SJSA1 (cell line): ENCODE measurements at regions not wholly inside any gene's neighbourhood (a gene's known extent, or its start where the extent isn't known, plus 50 kb on each side); places are given as distances from the start of the nearest gene placed in this dataset.
"Not testable (repeated sequence)": the region's sequence is repeated elsewhere in the genome, so short reads cannot be mapped to it uniquely, and the experiment has no call there.

Source experiments
- DNase-seq, 2 experiments: peaks; one replicate each; pipeline ENCODE4 v3.0.0-alpha.2; 2015 to 2020; ENCODE audit warnings: low spot score in 2 of 2, low read depth in 1 of 2
- H3K27ac ChIP-seq: fragments of 250-450 bp; sonication (Bioruptor Pico); 2 replicates; pipeline ENCODE4 v1.5.1; 2020; ENCODE audit warnings: mild to moderate bottlenecking, moderate library complexity
- H3K27me3 ChIP-seq: fragments of 250-450 bp; sonication (Bioruptor Pico); replicated peaks from 2 replicates; pipeline ENCODE4 v1.5.1; 2020; ENCODE audit warnings: mild to moderate bottlenecking, moderate library complexity
- H3K36me3 ChIP-seq: fragments of 250-450 bp; sonication (Bioruptor Pico); 2 replicates; pipeline ENCODE4 v1.5.1; 2020; ENCODE audit warnings: mild to moderate bottlenecking
- H3K4me1 ChIP-seq: fragments of 250-450 bp; sonication (Bioruptor Pico); replicated peaks from 2 replicates; pipeline ENCODE4 v1.6.1; 2021; ENCODE audit warnings: mild to moderate bottlenecking
- H3K4me3 ChIP-seq: fragments of 250-450 bp; sonication (Bioruptor Pico); 2 replicates; pipeline ENCODE4 v1.5.1; 2020; ENCODE audit warnings: mild to moderate bottlenecking
- H3K9me3 ChIP-seq: fragments of 250-450 bp; sonication (Bioruptor Pico); replicated peaks from 2 replicates; pipeline ENCODE4 v1.5.1; 2020; ENCODE audit warnings: mild to moderate bottlenecking

GRCh38 chr14:46147452-46147851 is 504.1 kb downstream of the RPL10L start:
- no peak for DNase-seq
- no peaks in the 10 kb centered on the region for H3K36me3 ChIP-seq

GRCh38 chr14:46147024-46147423 is 504.6 kb downstream of the RPL10L start:
- H3K27ac ChIP-seq = no peak overlapping the region
- DNase-seq = no peak

More at GRCh38 chr14:46147452-46147851, 504.1 kb downstream of the RPL10L start:
- Histone ChIP-seq H3K4me3 (no peak overlapping the region), H3K9me3 (no peaks in the 10 kb centered on the region), H3K27ac (no peak overlapping the region), H3K27me3 (no peaks in the 10 kb centered on the region), H3K4me1 (no peaks in the 10 kb centered on the region)

GRCh38 chr14:46140445-46140844 is 511.1 kb downstream of the RPL10L start:
- Histone ChIP-seq H3K4me1 (no peaks in the 10 kb centered on the region), H3K27ac (no peak overlapping the region), H3K9me3 (no peaks in the 10 kb centered on the region), H3K4me3 (no peak overlapping the region), H3K27me3 (no peaks in the 10 kb centered on the region), H3K36me3 (no peaks in the 10 kb centered on the region)
- DNase-seq = no peak

More at GRCh38 chr14:46147024-46147423, 504.6 kb downstream of the RPL10L start:
- no peaks in the 10 kb centered on the region for H3K4me1 ChIP-seq
- no peaks in the 10 kb centered on the region for H3K27me3 ChIP-seq
- H3K4me3 ChIP-seq = no peak overlapping the region
- H3K9me3 ChIP-seq = no peaks in the 10 kb centered on the region
- H3K36me3 ChIP-seq = no peaks in the 10 kb centered on the region

- Histone ChIP-seq H3K9me3 (no peaks in the 10 kb centered on the region), H3K36me3 (no peaks in the 10 kb centered on the region), H3K27ac (no peak overlapping the region)
Observed at GRCh38 chr14:46139649-46140048, 511.9 kb downstream of the RPL10L start.

GRCh38 chr14:46137786-46138185 is 513.8 kb downstream of the RPL10L start:
- Histone ChIP-seq H3K36me3 (no peaks in the 10 kb centered on the region), H3K27ac (no peak overlapping the region), H3K27me3 (no peaks in the 10 kb centered on the region), H3K9me3 (no peaks in the 10 kb centered on the region), H3K4me1 (no peaks in the 10 kb centered on the region), H3K4me3 (no peak overlapping the region)
- DNase-seq = no peak

More at GRCh38 chr14:46139649-46140048, 511.9 kb downstream of the RPL10L start:
- Histone ChIP-seq H3K27me3 (no peaks in the 10 kb centered on the region), H3K4me1 (no peaks in the 10 kb centered on the region), H3K4me3 (no peak overlapping the region)
- DNase-seq = no peak

GRCh38 chr14:46136456-46136855 is 515.1 kb downstream of the RPL10L start:
- Histone ChIP-seq H3K4me1 (no peaks in the 10 kb centered on the region), H3K27me3 (no peaks in the 10 kb centered on the region), H3K4me3 (no peak overlapping the region), H3K36me3 (no peaks in the 10 kb centered on the region), H3K9me3 (no peaks in the 10 kb centered on the region), H3K27ac (no peak overlapping the region)
- DNase-seq = no peak

GRCh38 chr14:46108228-46108627 is 543.4 kb downstream of the RPL10L start:
- no peaks in the 10 kb centered on the region for H3K36me3 ChIP-seq
- H3K9me3 ChIP-seq = no peaks in the 10 kb centered on the region
- H3K4me3 ChIP-seq = no peak overlapping the region
- no peaks in the 10 kb centered on the region for H3K4me1 ChIP-seq
- no peak overlapping the region for H3K27ac ChIP-seq
- DNase-seq = no peak
- H3K27me3 ChIP-seq = no peaks in the 10 kb centered on the region

GRCh38 chr14:46100901-46101300 is 550.7 kb downstream of the RPL10L start:
- not testable (repeated sequence) for H3K27ac ChIP-seq, H3K4me3 ChIP-seq, H3K4me1 ChIP-seq, H3K36me3 ChIP-seq, H3K27me3 ChIP-seq, DNase-seq, H3K9me3 ChIP-seq

- DNase-seq = no peak
- no peak overlapping the region for H3K4me3 ChIP-seq
Observed at GRCh38 chr14:46091819-46092218, 559.8 kb downstream of the RPL10L start.

GRCh38 chr14:46087604-46088003 is 564.0 kb downstream of the RPL10L start:
- no peaks in the 10 kb centered on the region for H3K36me3 ChIP-seq
- DNase-seq = no peak
- H3K27ac ChIP-seq = no peak overlapping the region
- H3K4me1 ChIP-seq = no peaks in the 10 kb centered on the region
- no peaks in the 10 kb centered on the region for H3K27me3 ChIP-seq
- no peak overlapping the region for H3K4me3 ChIP-seq
- no peaks in the 10 kb centered on the region for H3K9me3 ChIP-seq

More at GRCh38 chr14:46091819-46092218, 559.8 kb downstream of the RPL10L start:
- Histone ChIP-seq H3K36me3 (no peaks in the 10 kb centered on the region), H3K27ac (no peak overlapping the region), H3K9me3 (no peaks in the 10 kb centered on the region), H3K4me1 (no peaks in the 10 kb centered on the region), H3K27me3 (no peaks in the 10 kb centered on the region)

GRCh38 chr14:46074061-46074460 is 577.5 kb downstream of the RPL10L start:
- DNase-seq = no peak
- Histone ChIP-seq H3K27ac (no peak overlapping the region), H3K36me3 (no peaks in the 10 kb centered on the region), H3K27me3 (no peaks in the 10 kb centered on the region), H3K9me3 (no peaks in the 10 kb centered on the region), H3K4me3 (no peak overlapping the region), H3K4me1 (no peaks in the 10 kb centered on the region)

GRCh38 chr14:46063872-46064271 is 587.7 kb downstream of the RPL10L start:
- no peaks in the 10 kb centered on the region for H3K36me3 ChIP-seq
- DNase-seq = no peak
- no peaks in the 10 kb centered on the region for H3K27me3 ChIP-seq
- H3K4me1 ChIP-seq = no peaks in the 10 kb centered on the region
- H3K9me3 ChIP-seq = no peaks in the 10 kb centered on the region
- no peak overlapping the region for H3K27ac ChIP-seq
- H3K4me3 ChIP-seq = no peak overlapping the region

- no peak for DNase-seq
- H3K27ac ChIP-seq = no peak overlapping the region
- H3K4me3 ChIP-seq = no peak overlapping the region
- H3K4me1 ChIP-seq = no peaks in the 10 kb centered on the region
- H3K9me3 ChIP-seq = no peaks in the 10 kb centered on the region
- H3K36me3 ChIP-seq = no peaks in the 10 kb centered on the region
- H3K27me3 ChIP-seq = no peaks in the 10 kb centered on the region
Observed at GRCh38 chr14:46058964-46059563, 592.5 kb downstream of the RPL10L start.

GRCh38 chr14:46057799-46058198 is 593.8 kb downstream of the RPL10L start:
- Histone ChIP-seq H3K27me3 (no peaks in the 10 kb centered on the region), H3K27ac (no peak overlapping the region), H3K9me3 (no peaks in the 10 kb centered on the region), H3K4me3 (no peak overlapping the region), H3K36me3 (no peaks in the 10 kb centered on the region), H3K4me1 (no peaks in the 10 kb centered on the region)
- DNase-seq = no peak

GRCh38 chr14:46054526-46054925 is 597.1 kb downstream of the RPL10L start:
- Histone ChIP-seq H3K27me3 (no peaks in the 10 kb centered on the region), H3K36me3 (no peaks in the 10 kb centered on the region), H3K4me3 (no peak overlapping the region), H3K27ac (no peak overlapping the region), H3K4me1 (no peaks in the 10 kb centered on the region), H3K9me3 (no peaks in the 10 kb centered on the region)
- peak in 1 of 2 experiments; percentile 4 for DNase-seq
